Tibial nerve (tissue), 4 donors: ENCODE measurements at regions not wholly inside any gene's neighbourhood (a gene's known extent, or its start where the extent isn't known, plus 50 kb on each side); places are given as distances from the start of the nearest gene placed in this dataset.
"Not testable (repeated sequence)": the region's sequence is repeated elsewhere in the genome, so short reads cannot be mapped to it uniquely, and the experiment has no call there.

Source experiments
- DNase-seq, 2 donors: peaks; one replicate each; pipeline ENCODE4 v3.0.0-alpha.2; 2019; ENCODE audit warnings: low spot score in 2 of 2
- H3K27ac ChIP-seq, 4 donors: fragments of 200-600 bp; sonication (generic) in 3 of 4; one replicate each; pipeline ENCODE4 v1.5.1; 2017 to 2019; ENCODE audit warnings: mild to moderate bottlenecking in 1 of 4
- H3K27me3 ChIP-seq, 2 donors: fragments of 200-600 bp; sonication (generic) in 1 of 2; one replicate each; pipeline versions ENCODE4 v1.5.1 to v1.6.0; 2017 to 2019
- H3K36me3 ChIP-seq, 3 donors: fragments of 200-600 bp; sonication (generic); one replicate each; pipeline ENCODE4 v1.5.1; 2018 to 2019
- H3K4me1 ChIP-seq, 4 donors: fragments of 200-600 bp; sonication (generic) in 3 of 4; one replicate each; pipeline ENCODE4 v1.5.1; 2017 to 2019
- H3K4me3 ChIP-seq, 4 donors: fragments of 200-600 bp; sonication (generic) in 3 of 4; one replicate each; pipeline ENCODE4 v1.5.1; 2017 to 2019; ENCODE audit warnings: mild to moderate bottlenecking in 1 of 4, moderate library complexity in 1 of 4
- H3K9me3 ChIP-seq, 4 donors: fragments of 200-600 bp; sonication (generic) in 3 of 4; one replicate each; pipeline ENCODE4 v1.5.1; 2017 to 2019
- CTCF ChIP-seq, 5 experiments: fragments of 200-600 bp in 3 of 5; fragments of 450-650 bp in 2 of 5; sonication (generic) in 3 of 5; IDR thresholded peaks; one replicate each; pipeline ENCODE4 v1.5.1; 2016 to 2019; ENCODE audit warnings: antibody characterized with exemption in 5 of 5, mild to moderate bottlenecking in 3 of 5, moderate library complexity in 2 of 5
- EP300 ChIP-seq, 2 donors: sonication (generic); formaldehyde crosslinking; IDR thresholded peaks; one replicate each; pipeline ENCODE4 v1.6.1; 2017; ENCODE audit warnings: antibody characterized with exemption in 2 of 2, mild to moderate bottlenecking in 1 of 2
- POLR2A ChIP-seq, 2 donors: fragments of 450-650 bp; IDR thresholded peaks; one replicate each; pipeline ENCODE4 v1.6.1; 2017; ENCODE audit warnings: antibody characterized with exemption in 2 of 2, mild to moderate bottlenecking in 2 of 2, moderate library complexity in 2 of 2
- whole genome bisulfite sequencing, 2 donors: methylation state at CpG; one replicate each; pipeline ENCODE4 v1.1.5; 2018; 5-methylcytosine and 5-hydroxymethylcytosine counted together

- Histone ChIP-seq H3K9me3 (no peaks in the 10 kb centered on the region), H3K4me1 (no peaks in the 10 kb centered on the region), H3K36me3 (no peaks in the 10 kb centered on the region), H3K27ac (no peak overlapping the region), H3K27me3 (no peaks in the 10 kb centered on the region), H3K4me3 (no peak overlapping the region)
- no peak for TF ChIP-seq CTCF (IDR thresholded peaks at IDR 0.05)
- TF ChIP-seq POLR2A (IDR thresholded peaks at IDR 0.05) = no peak
- no peak for DNase-seq
- WGBS, 2 donors = 60 to 62% methylated on average over 2 of the region's 2 CpGs
These were observed 106.4 kb upstream of the MARK1 start for GRCh38 chr1:220421508-220421907.

GRCh38 chr1:220420726-220421125 is 107.2 kb upstream of the MARK1 start:
- 22 to 25% methylated on average over 5 of the region's 5 CpGs for WGBS, 2 donors
- H3K27me3 ChIP-seq = no peaks in the 10 kb centered on the region

GRCh38 chr1:220412382-220412781 is 115.6 kb upstream of the MARK1 start:
- H3K4me1 ChIP-seq = peaks cover 0 to 19% (median 0%) of the 10 kb centered on the region in 4 donors
- not testable (repeated sequence) for DNase-seq, H3K27me3 ChIP-seq, H3K4me3 ChIP-seq, H3K9me3 ChIP-seq, H3K36me3 ChIP-seq, H3K27ac ChIP-seq
- 85 to 91% methylated on average over 4 to 17 of the region's 19 CpGs for WGBS, 2 donors

More at GRCh38 chr1:220420726-220421125, 107.2 kb upstream of the MARK1 start:
- Histone ChIP-seq H3K9me3 (no peaks in the 10 kb centered on the region), H3K4me1 (no peaks in the 10 kb centered on the region), H3K27ac (no peak overlapping the region), H3K36me3 (no peaks in the 10 kb centered on the region), H3K4me3 (no peak overlapping the region)
- no peak for TF ChIP-seq EP300 (IDR thresholded peaks at IDR 0.05)
- TF ChIP-seq CTCF (IDR thresholded peaks at IDR 0.05) = no peak
- no peak for TF ChIP-seq POLR2A (IDR thresholded peaks at IDR 0.05)
- no peak for DNase-seq

- no peaks in the 10 kb centered on the region for H3K36me3 ChIP-seq
- peaks cover 0 to 19% (median 0%) of the 10 kb centered on the region in 4 donors for H3K4me1 ChIP-seq
- TF ChIP-seq EP300 (IDR thresholded peaks at IDR 0.05) = no peak
- no peak for TF ChIP-seq CTCF (IDR thresholded peaks at IDR 0.05)
- TF ChIP-seq POLR2A (IDR thresholded peaks at IDR 0.05) = no peak
- H3K9me3 ChIP-seq = no peaks in the 10 kb centered on the region
- DNase-seq = no peak
- H3K27ac ChIP-seq = no peak overlapping the region
- H3K4me3 ChIP-seq = no peak overlapping the region
- no peaks in the 10 kb centered on the region for H3K27me3 ChIP-seq
- WGBS, 2 donors = 11 to 15% methylated on average over 7 of the region's 7 CpGs
These were observed 117.3 kb upstream of the MARK1 start for GRCh38 chr1:220410611-220411010.

- TF ChIP-seq EP300 (IDR thresholded peaks at IDR 0.05) = no peak
- no peak for TF ChIP-seq POLR2A (IDR thresholded peaks at IDR 0.05)
- no peak for TF ChIP-seq CTCF (IDR thresholded peaks at IDR 0.05)
- WGBS, 2 donors = 26 to 30% methylated on average over 13 of the region's 13 CpGs
- Histone ChIP-seq H3K36me3 (no peaks in the 10 kb centered on the region), H3K27me3 (no peaks in the 10 kb centered on the region), H3K27ac (no peak overlapping the region), H3K4me3 (no peak overlapping the region), H3K4me1 (peaks cover 0 to 19% (median 0%) of the 10 kb centered on the region in 4 donors), H3K9me3 (no peaks in the 10 kb centered on the region)
- no peak for DNase-seq
These were observed 118.0 kb upstream of the MARK1 start for GRCh38 chr1:220409771-220410595.
